Fibroblast of lung (primary cell): ENCODE measurements at regions not wholly inside any gene's neighbourhood (a gene's known extent, or its start where the extent isn't known, plus 50 kb on each side); places are given as distances from the start of the nearest gene placed in this dataset.

ENCODE experiments used
- DNase-seq, 2 donors: peaks; one replicate each; pipeline versions ENCODE4 v3.0.0 to v3.0.0-alpha.2; 2010; ENCODE audit warnings: low read depth in 2 of 2
- H2AFZ ChIP-seq: 2 replicates; pipeline ENCODE4 v1.5.1; 2012; ENCODE audit warnings: low read length, control low read depth, inconsistent platforms
- H3K27ac ChIP-seq: 2 replicates; pipeline ENCODE4 v1.5.1; 2011; ENCODE audit warnings: low read length, control low read depth; ENCODE audit not compliant: insufficient read depth
- H3K27me3 ChIP-seq: 2 replicates; pipeline ENCODE4 v1.5.1; 2011; ENCODE audit warnings: mild to moderate bottlenecking, low read length; ENCODE audit not compliant: control insufficient read depth, insufficient read depth
- H3K36me3 ChIP-seq: 2 replicates; pipeline ENCODE4 v1.5.1; 2011; ENCODE audit warnings: low read length; ENCODE audit not compliant: control insufficient read depth, insufficient read depth
- H3K4me1 ChIP-seq: 2 replicates; pipeline ENCODE4 v1.5.1; 2011; ENCODE audit warnings: low read length; ENCODE audit not compliant: control insufficient read depth, insufficient read depth; ENCODE audit errors: extremely low read depth
- H3K4me2 ChIP-seq: 2 replicates; pipeline ENCODE4 v1.5.1; 2011; ENCODE audit warnings: low read length, control low read depth; ENCODE audit not compliant: insufficient read depth; ENCODE audit errors: extremely low read depth
- H3K4me3 ChIP-seq, 4 experiments: fragments of 200-600 bp in 1 of 4; sonication (generic) in 1 of 4; replicated peaks in 1 of 4; 2 replicates each; pipeline ENCODE4 v1.5.1; 2011 to 2016; ENCODE audit warnings: low read length in 4 of 4, low read depth in 3 of 4, mild to moderate bottlenecking in 3 of 4, control low read depth in 2 of 4, inconsistent platforms in 1 of 4, mixed read lengths in 1 of 4; ENCODE audit not compliant: insufficient read depth in 1 of 4; ENCODE audit errors: control extremely low read depth in 1 of 4
- H3K79me2 ChIP-seq: 2 replicates; pipeline ENCODE4 v1.5.1; 2012; ENCODE audit warnings: mild to moderate bottlenecking, low read length, inconsistent platforms; ENCODE audit not compliant: control insufficient read depth, insufficient read depth
- H3K9ac ChIP-seq: 2 replicates; pipeline ENCODE4 v1.5.1; 2011; ENCODE audit warnings: mild to moderate bottlenecking, low read length, control low read depth; ENCODE audit not compliant: insufficient read depth
- H3K9me3 ChIP-seq: 2 replicates; pipeline ENCODE4 v1.5.1; 2012; ENCODE audit warnings: low read depth, low read length; ENCODE audit not compliant: control insufficient read depth, insufficient read depth
- H4K20me1 ChIP-seq: 2 replicates; pipeline ENCODE4 v1.5.1; 2011; ENCODE audit warnings: low read length; ENCODE audit not compliant: control insufficient read depth, insufficient read depth; ENCODE audit errors: extremely low read depth
- CTCF ChIP-seq, 2 donors: IDR thresholded peaks in 1 of 2; conservative IDR thresholded peaks in 1 of 2; 1 replicate in 1 of 2; 2 replicates in 1 of 2; pipeline ENCODE4 v1.5.1; 2011 to 2012; ENCODE audit warnings: low read length in 2 of 2, control low read depth in 1 of 2, inconsistent platforms in 1 of 2, low read depth in 1 of 2, mild to moderate bottlenecking in 1 of 2
- EZH2 ChIP-seq: IDR thresholded peaks from 2 replicates; pipeline ENCODE4 v1.5.1; 2012; ENCODE audit warnings: low read length, control low read depth, mild to moderate bottlenecking; ENCODE audit errors: missing control alignments

- H2AFZ ChIP-seq, result no peak overlapping the region
- no peak overlapping the region for H3K9ac ChIP-seq
- peaks cover 17% of the 10 kb centered on the region for H3K4me1 ChIP-seq
- H4K20me1 ChIP-seq, result no peaks in the 10 kb centered on the region
- H3K27me3 ChIP-seq, result no peaks in the 10 kb centered on the region
- peak; percentile 75 to 98 for DNase-seq
- H3K79me2 ChIP-seq, result no peaks in the 10 kb centered on the region
- no peak overlapping the region for H3K4me2 ChIP-seq
- H3K4me3 ChIP-seq, result no peak overlapping the region
- H3K9me3 ChIP-seq, result no peaks in the 10 kb centered on the region
- peaks cover 2% of the 10 kb centered on the region for H3K36me3 ChIP-seq
- TF ChIP-seq CTCF (conservative IDR thresholded peaks at IDR 0.05 in 1 of 2, IDR thresholded peaks at IDR 0.05 in 1 of 2; ENCODE audit: low read depth in 1 of 2, low read length in 2 of 2) (no peak), EZH2 (no peak)
- H3K27ac ChIP-seq, result peak overlapping the region; percentile 35
Observed at GRCh38 chr17:63358111-63358839, 87.8 kb downstream of the CYB561 start.

- no peak overlapping the region for H3K27ac ChIP-seq
- peaks cover 17% of the 10 kb centered on the region for H3K4me1 ChIP-seq
- TF ChIP-seq EZH2 (no peak), CTCF (conservative IDR thresholded peaks at IDR 0.05 in 1 of 2, IDR thresholded peaks at IDR 0.05 in 1 of 2; ENCODE audit: low read depth in 1 of 2, low read length in 2 of 2) (no peak)
- H2AFZ ChIP-seq, result no peak overlapping the region
- peaks cover 2% of the 10 kb centered on the region for H3K36me3 ChIP-seq
- no peak overlapping the region for H3K4me3 ChIP-seq
- DNase-seq, result no peak
- no peaks in the 10 kb centered on the region for H3K27me3 ChIP-seq
- no peak overlapping the region for H3K9ac ChIP-seq
- no peak overlapping the region for H3K4me2 ChIP-seq
- H3K79me2 ChIP-seq, result no peaks in the 10 kb centered on the region
- H4K20me1 ChIP-seq, result no peaks in the 10 kb centered on the region
- H3K9me3 ChIP-seq, result no peaks in the 10 kb centered on the region
Observed at GRCh38 chr17:63358956-63359355, 87.2 kb downstream of the CYB561 start.

GRCh38 chr17:63361182-63361581, 84.9 kb downstream of the CYB561 start:
- H3K9me3 ChIP-seq, result no peaks in the 10 kb centered on the region
- no peaks in the 10 kb centered on the region for H3K79me2 ChIP-seq
- DNase-seq, result no peak
- H3K9ac ChIP-seq, result no peak overlapping the region
- H2AFZ ChIP-seq, result no peak overlapping the region
- peaks cover 2% of the 10 kb centered on the region for H3K36me3 ChIP-seq
- H4K20me1 ChIP-seq, result no peaks in the 10 kb centered on the region
- no peaks in the 10 kb centered on the region for H3K27me3 ChIP-seq
- H3K27ac ChIP-seq, result no peak overlapping the region
- no peak overlapping the region for H3K4me3 ChIP-seq
- H3K4me2 ChIP-seq, result no peak overlapping the region
- H3K4me1 ChIP-seq, result peaks cover 9% of the 10 kb centered on the region
- TF ChIP-seq EZH2 (no peak), CTCF (conservative IDR thresholded peaks at IDR 0.05 in 1 of 2, IDR thresholded peaks at IDR 0.05 in 1 of 2; ENCODE audit: low read depth in 1 of 2, low read length in 2 of 2) (no peak)
